ENCODE measurements at regions not wholly inside any gene's neighbourhood (a gene's known extent, or its start where the extent isn't known, plus 50 kb on each side); places are given as distances from the start of the nearest gene placed in this dataset.

GRCh38 chr10:2974083-2974482, 93.3 kb upstream of the PFKP start:
- no peak for TF ChIP-seq CTCF (IDR thresholded peaks at IDR 0.05)
- no peak for TF ChIP-seq EZH2 (IDR thresholded peaks at IDR 0.05; ENCODE audit: borderline replicate concordance, insufficient read depth, low read depth, low read length, poor library complexity, severe bottlenecking)

Measured in B cell (primary cell).